K562 (cell line): ENCODE measurements at regions not wholly inside any gene's neighbourhood (a gene's known extent, or its start where the extent isn't known, plus 50 kb on each side); places are given as distances from the start of the nearest gene placed in this dataset.

Experiments
- ATAC-seq: fragments of 200-7000 bp; cut with Tn5 transposase; 3 replicates; pipeline ENCODE4 v1.9.1; 2020; ENCODE audit warnings: moderate library complexity
- BruUV-seq: library from RNA; stranded (reverse); fragments of 400-500 nt; replicated peaks from 2 replicates; lab custom pipeline; 2021; lab: Mats Ljungman, UMichigan
- CTCF ChIA-PET: fragments of 300-600 bp; formaldehyde crosslinking; extraction: SDS; loops from one replicate; lab custom pipeline; 2021; ENCODE audit warnings: low intra/inter-chr PET ratio; lab: Yijun Ruan, JAX
- POLR2A ChIA-PET: fragments of 300-600, 350-650 bp; sonication (Branson Sonifier 250); formaldehyde crosslinking; extraction: SDS; loops from one replicate; lab custom pipeline; 2021; ENCODE audit warnings: antibody characterized with exemption, inconsistent platforms; lab: Yijun Ruan, JAX
- DNase-seq, 4 experiments: peaks; one replicate each; pipeline versions ENCODE4 v3.0.0 to v3.0.0-alpha.2; 2011 to 2018; ENCODE audit warnings: low spot score in 3 of 4, mixed read lengths in 3 of 4; ENCODE audit errors: extremely low read depth in 1 of 4
- FAIRE-seq: peaks from 2 replicates; lab custom pipeline; 2011; peaks lifted over from hg19 to GRCh38; lab: Jason Lieb, UNC
- H2AFZ ChIP-seq: 2 replicates; pipeline ENCODE4 v1.6.0; 2011; ENCODE audit warnings: low read depth, low read length, control low read depth, inconsistent platforms
- H3K27ac ChIP-seq: fragments of 200-600 bp; 3 replicates; pipeline ENCODE4 v1.8.0; 2011; ENCODE audit warnings: low read depth, mild to moderate bottlenecking, control low read depth, inconsistent platforms, low read length, moderate library complexity, mixed read lengths; ENCODE audit errors: extremely low read depth
- H3K27me3 ChIP-seq, 2 experiments: fragments of 300-600 bp in 1 of 2; 2 replicates in 1 of 2; 3 replicates in 1 of 2; pipeline versions ENCODE4 v1.6.0 to v1.8.0; 2011; ENCODE audit warnings: inconsistent platforms in 2 of 2, low read length in 2 of 2, mild to moderate bottlenecking in 1 of 2, mixed read lengths in 1 of 2, moderate library complexity in 1 of 2; ENCODE audit not compliant: control insufficient read depth in 2 of 2, insufficient read depth in 2 of 2
- H3K36me3 ChIP-seq: fragments of 300-600 bp; 3 replicates; pipeline ENCODE4 v1.8.0; 2011; ENCODE audit warnings: mild to moderate bottlenecking, low read length, inconsistent platforms; ENCODE audit not compliant: control insufficient read depth, insufficient read depth
- H3K4me1 ChIP-seq, 2 experiments: fragments of 200-600 bp in 1 of 2; replicated peaks in 1 of 2; 2 replicates in 1 of 2; 3 replicates in 1 of 2; pipeline versions ENCODE4 v1.5.1 to v1.8.0; 2011; ENCODE audit warnings: inconsistent platforms in 2 of 2, low read length in 2 of 2, mild to moderate bottlenecking in 1 of 2, mixed read lengths in 1 of 2, moderate library complexity in 1 of 2; ENCODE audit not compliant: control insufficient read depth in 2 of 2, insufficient read depth in 2 of 2
- H3K4me2 ChIP-seq: 2 replicates; pipeline ENCODE4 v1.6.1; 2011; ENCODE audit warnings: low read length, control low read depth, inconsistent platforms, mixed read lengths; ENCODE audit not compliant: insufficient read depth
- H3K4me3 ChIP-seq: fragments of 200-600 bp; sonication (generic), shearing (Covaris generic); 2 replicates; pipeline ENCODE4 v1.5.1; 2016; ENCODE audit warnings: control low read depth, inconsistent platforms
- H3K79me2 ChIP-seq: fragments of 200-600 bp; 3 replicates; pipeline ENCODE4 v1.8.0; 2011; ENCODE audit warnings: low read length, inconsistent platforms; ENCODE audit not compliant: control insufficient read depth, insufficient read depth
- H3K9ac ChIP-seq, 2 experiments: 2 replicates each; pipeline versions ENCODE4 v1.6.0 to v1.6.1; 2011; ENCODE audit warnings: low read depth in 2 of 2, low read length in 2 of 2, control low read depth in 1 of 2, inconsistent platforms in 1 of 2, mild to moderate bottlenecking in 1 of 2, mixed read lengths in 1 of 2; ENCODE audit not compliant: insufficient read depth in 1 of 2
- H3K9me1 ChIP-seq: one replicate; pipeline ENCODE4 v1.6.0; 2011; ENCODE audit warnings: inconsistent platforms, mild to moderate bottlenecking, low read length, moderate library complexity; ENCODE audit not compliant: control insufficient read depth, insufficient read depth
- H3K9me3 ChIP-seq: replicated peaks from 2 replicates; pipeline ENCODE4 v1.5.1; 2011; ENCODE audit warnings: low read depth, low read length, inconsistent platforms; ENCODE audit not compliant: control insufficient read depth, insufficient read depth
- H4K20me1 ChIP-seq: replicated peaks from 2 replicates; pipeline ENCODE4 v1.6.1; 2011; ENCODE audit warnings: low read length, inconsistent platforms, mixed read lengths; ENCODE audit not compliant: control insufficient read depth, insufficient read depth
- COPS2 ChIP-seq: fragments of 450-650 bp; conservative IDR thresholded peaks from 2 replicates; pipeline ENCODE4 v1.6.1; 2016; ENCODE audit warnings: mild to moderate bottlenecking, moderate library complexity
- HNRNPK ChIP-seq: fragments of 200-400 bp; formaldehyde crosslinking; IDR thresholded peaks from one replicate; pipeline ENCODE4 v1.6.1; 2018; ENCODE audit warnings: mild to moderate bottlenecking, low read depth, low read length; ENCODE audit not compliant: poor library complexity, severe bottlenecking
- KLF6 ChIP-seq: fragments of 250-450 bp; sonication (Bioruptor Pico); IDR thresholded peaks from 2 replicates; pipeline ENCODE4 v1.4.0; 2020; ENCODE audit warnings: mild to moderate bottlenecking, moderate library complexity, borderline replicate concordance
- LEF1 ChIP-seq: fragments of 450-650 bp; IDR thresholded peaks from 2 replicates; pipeline ENCODE4 v1.6.1; 2016; ENCODE audit warnings: mild to moderate bottlenecking
- NRF1 ChIP-seq, 2 experiments: fragments of 450-650 bp; IDR thresholded peaks in 1 of 2; conservative IDR thresholded peaks in 1 of 2; 2 replicates each; pipeline ENCODE4 v1.6.1; 2014; ENCODE audit warnings: mild to moderate bottlenecking in 2 of 2
- POLR3A ChIP-seq: IDR thresholded peaks from 2 replicates; pipeline ENCODE4 v1.6.1; 2011; ENCODE audit warnings: borderline replicate concordance, mild to moderate bottlenecking, moderate library complexity; ENCODE audit not compliant: insufficient read length, insufficient read depth; ENCODE audit errors: extremely low read depth
- ZBTB17 ChIP-seq: fragments of 450-650 bp; formaldehyde crosslinking; IDR thresholded peaks from 2 replicates; pipeline ENCODE4 v1.4.0; 2020; ENCODE audit warnings: mild to moderate bottlenecking
- ZNF239 ChIP-seq: fragments of 250-450 bp; sonication (Bioruptor Pico); IDR thresholded peaks from 2 replicates; pipeline ENCODE4 v1.4.0; 2020; ENCODE audit warnings: mild to moderate bottlenecking
- ZNF282 ChIP-seq: sonication (generic); formaldehyde crosslinking; IDR thresholded peaks from 2 replicates; pipeline ENCODE4 v1.8.1; 2023; ENCODE audit warnings: missing genetic modification reagents
- whole genome bisulfite sequencing: fragments of 100-300 bp; shearing (Covaris generic); methylation state at CpG from one replicate; pipeline ENCODE4 v1.1.6; 2016; ENCODE audit warnings: low coverage, mixed read lengths; ENCODE audit not compliant: insufficient coverage; ENCODE audit errors: missing lambda C conversion rate; 5-methylcytosine and 5-hydroxymethylcytosine counted together
- in situ Hi-C: fragments of 300-500 bp; cut with MboI; formaldehyde crosslinking; loops from 4 replicates; pipeline ENCODE4 v1.15.0; 2018; ENCODE audit warnings: inconsistent platforms, mixed read lengths
- intact Hi-C: fragments of 100-400 bp; cut with micrococcal nuclease; formaldehyde crosslinking; loops from 2 replicates; pipeline ENCODE4 v1.14.2; 2022
- TF ChIP-seq, protein P1 (sequence below): fragments of 250-450 bp; sonication (Bioruptor Pico); IDR thresholded peaks from 2 replicates; pipeline ENCODE4 v1.8.0; 2022; ENCODE audit warnings: inconsistent platforms
- TF ChIP-seq, protein P2 (sequence below): sonication (generic); formaldehyde crosslinking; IDR thresholded peaks from 2 replicates; pipeline ENCODE4 v1.8.0; 2022; ENCODE audit warnings: mild to moderate bottlenecking, missing genetic modification reagents
- TF ChIP-seq, protein P3 (sequence below): fragments of 250-450 bp; sonication (Bioruptor Pico); IDR thresholded peaks from 2 replicates; pipeline ENCODE4 v1.8.0; 2022; ENCODE audit warnings: moderate library complexity, mild to moderate bottlenecking, inconsistent platforms

DNA sequence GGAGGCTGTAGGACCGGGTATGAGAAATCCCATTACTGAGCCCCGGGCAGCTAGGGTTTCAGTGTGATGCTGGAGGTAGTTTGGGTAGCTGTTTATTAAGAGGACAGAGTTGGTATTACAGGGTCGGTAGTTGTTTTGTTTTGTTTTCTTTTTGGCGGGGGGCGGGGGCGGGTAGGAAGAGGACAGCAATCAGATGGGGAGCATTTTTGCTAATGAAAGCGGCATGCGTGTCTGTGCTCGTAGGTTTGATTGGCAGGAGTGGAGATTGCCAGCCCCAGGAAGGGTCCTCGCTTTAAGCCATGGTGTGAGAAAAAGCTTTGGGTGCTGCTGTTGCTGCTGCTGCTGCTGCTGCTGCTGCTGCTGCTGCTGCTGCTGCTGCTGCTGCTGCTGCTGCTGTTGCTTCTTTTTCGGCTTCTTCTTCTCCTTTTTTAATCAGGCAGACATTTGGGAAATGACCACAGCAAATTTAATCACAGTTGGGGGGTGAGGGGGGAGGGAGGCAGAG is 498.5 kb upstream of the ZFHX3 start (continued):
- TF ChIP-seq, protein P1, sequence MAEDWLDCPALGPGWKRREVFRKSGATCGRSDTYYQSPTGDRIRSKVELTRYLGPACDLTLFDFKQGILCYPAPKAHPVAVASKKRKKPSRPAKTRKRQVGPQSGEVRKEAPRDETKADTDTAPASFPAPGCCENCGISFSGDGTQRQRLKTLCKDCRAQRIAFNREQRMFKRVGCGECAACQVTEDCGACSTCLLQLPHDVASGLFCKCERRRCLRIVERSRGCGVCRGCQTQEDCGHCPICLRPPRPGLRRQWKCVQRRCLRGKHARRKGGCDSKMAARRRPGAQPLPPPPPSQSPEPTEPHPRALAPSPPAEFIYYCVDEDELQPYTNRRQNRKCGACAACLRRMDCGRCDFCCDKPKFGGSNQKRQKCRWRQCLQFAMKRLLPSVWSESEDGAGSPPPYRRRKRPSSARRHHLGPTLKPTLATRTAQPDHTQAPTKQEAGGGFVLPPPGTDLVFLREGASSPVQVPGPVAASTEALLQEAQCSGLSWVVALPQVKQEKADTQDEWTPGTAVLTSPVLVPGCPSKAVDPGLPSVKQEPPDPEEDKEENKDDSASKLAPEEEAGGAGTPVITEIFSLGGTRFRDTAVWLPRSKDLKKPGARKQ, result no peak
- TF ChIP-seq, protein P2, sequence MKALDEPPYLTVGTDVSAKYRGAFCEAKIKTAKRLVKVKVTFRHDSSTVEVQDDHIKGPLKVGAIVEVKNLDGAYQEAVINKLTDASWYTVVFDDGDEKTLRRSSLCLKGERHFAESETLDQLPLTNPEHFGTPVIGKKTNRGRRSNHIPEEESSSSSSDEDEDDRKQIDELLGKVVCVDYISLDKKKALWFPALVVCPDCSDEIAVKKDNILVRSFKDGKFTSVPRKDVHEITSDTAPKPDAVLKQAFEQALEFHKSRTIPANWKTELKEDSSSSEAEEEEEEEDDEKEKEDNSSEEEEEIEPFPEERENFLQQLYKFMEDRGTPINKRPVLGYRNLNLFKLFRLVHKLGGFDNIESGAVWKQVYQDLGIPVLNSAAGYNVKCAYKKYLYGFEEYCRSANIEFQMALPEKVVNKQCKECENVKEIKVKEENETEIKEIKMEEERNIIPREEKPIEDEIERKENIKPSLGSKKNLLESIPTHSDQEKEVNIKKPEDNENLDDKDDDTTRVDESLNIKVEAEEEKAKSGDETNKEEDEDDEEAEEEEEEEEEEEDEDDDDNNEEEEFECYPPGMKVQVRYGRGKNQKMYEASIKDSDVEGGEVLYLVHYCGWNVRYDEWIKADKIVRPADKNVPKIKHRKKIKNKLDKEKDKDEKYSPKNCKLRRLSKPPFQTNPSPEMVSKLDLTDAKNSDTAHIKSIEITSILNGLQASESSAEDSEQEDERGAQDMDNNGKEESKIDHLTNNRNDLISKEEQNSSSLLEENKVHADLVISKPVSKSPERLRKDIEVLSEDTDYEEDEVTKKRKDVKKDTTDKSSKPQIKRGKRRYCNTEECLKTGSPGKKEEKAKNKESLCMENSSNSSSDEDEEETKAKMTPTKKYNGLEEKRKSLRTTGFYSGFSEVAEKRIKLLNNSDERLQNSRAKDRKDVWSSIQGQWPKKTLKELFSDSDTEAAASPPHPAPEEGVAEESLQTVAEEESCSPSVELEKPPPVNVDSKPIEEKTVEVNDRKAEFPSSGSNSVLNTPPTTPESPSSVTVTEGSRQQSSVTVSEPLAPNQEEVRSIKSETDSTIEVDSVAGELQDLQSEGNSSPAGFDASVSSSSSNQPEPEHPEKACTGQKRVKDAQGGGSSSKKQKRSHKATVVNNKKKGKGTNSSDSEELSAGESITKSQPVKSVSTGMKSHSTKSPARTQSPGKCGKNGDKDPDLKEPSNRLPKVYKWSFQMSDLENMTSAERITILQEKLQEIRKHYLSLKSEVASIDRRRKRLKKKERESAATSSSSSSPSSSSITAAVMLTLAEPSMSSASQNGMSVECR, result no peak
- TF ChIP-seq, all 486 proteins: peak for 0

DNA sequence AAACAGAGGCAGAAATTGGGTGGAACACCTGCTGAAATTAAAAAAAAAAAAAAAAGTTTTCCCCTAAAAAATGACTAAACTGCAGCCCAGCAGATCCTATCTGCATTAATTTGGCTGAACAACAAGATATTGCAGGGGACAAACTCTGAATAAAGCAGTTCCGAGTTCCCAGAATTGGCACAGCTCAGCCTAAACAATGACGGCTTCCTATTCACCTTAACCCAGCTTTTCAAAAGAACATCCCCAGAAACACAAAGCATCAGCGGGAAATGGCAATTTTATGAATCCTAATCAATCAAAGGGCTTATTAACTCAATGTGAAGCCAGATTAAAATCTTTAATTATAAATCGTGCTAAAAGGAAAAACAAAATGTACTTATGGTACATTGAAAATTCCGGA is 497.8 kb upstream of the ZFHX3 start:
- H3K9me1 ChIP-seq, result no peaks in the 10 kb centered on the region
- no peaks in the 10 kb centered on the region for H3K4me1 ChIP-seq
- no peaks in the 10 kb centered on the region for H3K9me3 ChIP-seq
- ATAC-seq, result no peak
- H3K9ac ChIP-seq, result no peak overlapping the region
- no TSS peak for BruUV-seq
- no peak for FAIRE-seq
- H3K27me3 ChIP-seq, result peaks cover 11 to 33% of the 10 kb centered on the region in 2 experiments; a peak in 4 of 5 replicates
- H3K79me2 ChIP-seq, result no peaks in the 10 kb centered on the region
- ChIA-PET CTCF (no interaction called here), POLR2A (no interaction called here)
- H3K4me2 ChIP-seq, result no peak overlapping the region
- 1% methylated on average over 5 of the region's 5 CpGs for WGBS
- no peaks in the 10 kb centered on the region for H4K20me1 ChIP-seq
- H3K36me3 ChIP-seq, result no peaks in the 10 kb centered on the region
- no peak overlapping the region for H3K4me3 ChIP-seq
- no peak overlapping the region for H2AFZ ChIP-seq
- H3K27ac ChIP-seq, result no peak overlapping the region
- no peak for DNase-seq
- in situ Hi-C loops, result no loop called here
- intact Hi-C loops, result no loop called here
- TF ChIP-seq NRF1 (conservative IDR thresholded peaks at IDR 0.05 in 1 of 2, IDR thresholded peaks at IDR 0.05 in 1 of 2) (no peak), ZBTB17 (CRISPR knock-in tag) (no peak), HNRNPK (no peak), KLF6 (CRISPR knock-in tag) (no peak), COPS2 (no peak), ZNF239 (CRISPR knock-in tag) (no peak), ZNF282 (CRISPR knock-in tag) (no peak), LEF1 (no peak), POLR3A (no peak)
- TF ChIP-seq, protein P3, sequence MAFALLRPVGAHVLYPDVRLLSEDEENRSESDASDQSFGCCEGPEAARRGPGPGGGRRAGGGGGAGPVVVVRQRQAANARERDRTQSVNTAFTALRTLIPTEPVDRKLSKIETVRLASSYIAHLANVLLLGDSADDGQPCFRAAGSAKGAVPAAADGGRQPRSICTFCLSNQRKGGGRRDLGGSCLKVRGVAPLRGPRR (CRISPR knock-in tag), result no peak
